GM19468 (cell line): ENCODE measurements at regions not wholly inside any gene's neighbourhood (a gene's known extent, or its start where the extent isn't known, plus 50 kb on each side); places are given as distances from the start of the nearest gene placed in this dataset.
"Not testable (repeated sequence)": the region's sequence is repeated elsewhere in the genome, so short reads cannot be mapped to it uniquely, and the experiment has no call there.

ENCODE experiments used
- ATAC-seq: cut with Tn5 transposase; IDR thresholded peaks from one replicate; pipeline ENCODE4 v1.9.1; 2021; ENCODE audit warnings: mild to moderate bottlenecking, moderate library complexity, moderate number of reproducible peaks; ENCODE audit not compliant: unreplicated experiment; ENCODE audit errors: extremely low read depth

DNA sequence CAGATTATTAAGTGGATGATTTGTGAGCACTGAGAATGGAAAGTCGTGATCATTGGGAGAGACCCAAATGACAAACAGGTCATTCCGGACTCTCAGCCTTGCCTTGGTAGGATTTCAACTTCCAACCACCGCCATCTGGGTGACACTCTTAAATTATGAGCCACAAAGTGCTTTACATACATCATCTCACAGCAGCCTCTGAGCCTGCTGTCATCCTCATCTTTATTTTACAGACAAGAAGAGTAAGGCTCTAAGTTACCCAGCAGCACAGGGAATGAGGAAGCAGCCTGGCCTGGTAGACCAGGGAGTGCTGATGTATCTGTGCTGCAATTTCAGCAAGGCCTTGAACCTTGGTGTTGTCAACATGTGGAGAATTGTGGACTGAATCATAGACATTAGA lies 105.8 kb upstream of the TRIM2 start:
- ATAC-seq, result no peak

DNA sequence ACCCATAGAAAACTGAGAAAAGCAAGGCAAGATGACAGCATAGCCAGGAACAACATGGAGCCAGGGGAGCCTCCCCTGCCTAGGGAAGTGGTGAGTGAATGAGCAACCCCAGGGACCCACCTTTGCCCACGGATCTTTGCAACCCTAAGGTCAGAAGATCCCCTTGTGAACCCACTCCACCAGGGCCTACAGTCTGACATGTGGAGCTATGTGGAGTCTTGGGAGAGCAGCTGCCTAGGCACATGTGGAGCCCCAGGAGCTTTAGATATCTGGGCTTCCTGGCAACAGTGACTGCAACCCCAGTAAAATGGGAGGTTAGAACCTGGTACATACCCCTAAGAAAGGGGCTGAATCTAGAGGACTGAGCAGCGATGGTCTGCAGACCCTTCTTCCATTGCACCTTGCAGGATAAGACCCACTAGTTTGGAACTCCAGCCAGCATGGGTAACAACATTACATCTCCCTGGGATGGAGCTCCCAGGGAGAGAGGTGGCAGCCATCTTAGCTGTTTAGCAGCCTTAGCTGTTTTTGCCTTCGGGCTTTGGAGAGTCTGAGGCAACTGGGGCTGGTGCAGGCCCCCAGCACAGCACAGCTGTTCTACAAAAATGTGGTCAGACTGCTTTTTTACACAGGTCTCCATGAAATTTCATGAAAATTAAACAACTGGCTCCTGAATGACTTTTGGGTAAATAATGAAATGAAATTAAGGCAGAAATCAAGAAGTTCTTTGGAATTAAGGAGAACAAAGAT lies 104.7 kb upstream of the TRIM2 start:
- no peak for ATAC-seq

DNA sequence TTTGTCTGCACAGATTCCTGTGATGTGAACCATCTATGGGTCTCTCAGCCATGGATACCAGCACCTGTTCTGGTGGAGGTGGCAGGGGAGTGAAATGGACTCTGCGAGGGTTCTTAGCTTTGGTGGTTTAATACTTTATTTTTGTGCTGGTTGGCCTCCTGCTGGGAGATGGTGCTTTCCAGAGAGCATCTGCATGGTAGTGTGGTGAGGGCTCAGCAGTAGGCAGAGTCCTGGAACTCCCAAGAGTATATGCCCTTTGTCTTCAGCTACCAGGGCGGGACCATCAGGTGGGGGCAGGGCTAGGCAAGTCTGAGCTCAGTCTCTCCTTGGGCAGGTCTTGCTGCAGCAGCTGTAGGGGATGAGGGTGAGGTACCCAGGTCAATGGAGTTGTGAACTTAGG lies 97.5 kb upstream of the TRIM2 start:
- not testable (repeated sequence) for ATAC-seq

DNA sequence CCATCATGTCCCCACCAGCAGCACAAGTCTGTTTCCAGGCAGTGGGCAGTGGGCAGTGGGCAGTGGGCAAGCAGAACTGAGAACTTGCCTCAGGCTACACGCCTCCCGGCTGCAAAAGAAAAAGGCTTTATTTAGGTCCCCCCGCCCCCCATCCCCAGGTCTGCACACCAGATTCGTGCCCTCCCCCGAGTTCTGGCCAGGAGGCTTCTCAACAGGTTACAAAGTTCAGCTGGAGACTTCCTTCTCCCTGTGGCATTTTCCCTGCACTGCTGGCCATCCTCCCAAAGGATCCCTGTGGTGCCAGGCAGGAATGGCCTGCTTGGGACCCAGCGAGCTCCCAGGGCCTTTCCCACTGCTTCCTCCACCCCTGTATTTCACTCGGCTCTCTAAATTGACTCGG lies 97.0 kb upstream of the TRIM2 start:
- ATAC-seq, result no peak

DNA sequence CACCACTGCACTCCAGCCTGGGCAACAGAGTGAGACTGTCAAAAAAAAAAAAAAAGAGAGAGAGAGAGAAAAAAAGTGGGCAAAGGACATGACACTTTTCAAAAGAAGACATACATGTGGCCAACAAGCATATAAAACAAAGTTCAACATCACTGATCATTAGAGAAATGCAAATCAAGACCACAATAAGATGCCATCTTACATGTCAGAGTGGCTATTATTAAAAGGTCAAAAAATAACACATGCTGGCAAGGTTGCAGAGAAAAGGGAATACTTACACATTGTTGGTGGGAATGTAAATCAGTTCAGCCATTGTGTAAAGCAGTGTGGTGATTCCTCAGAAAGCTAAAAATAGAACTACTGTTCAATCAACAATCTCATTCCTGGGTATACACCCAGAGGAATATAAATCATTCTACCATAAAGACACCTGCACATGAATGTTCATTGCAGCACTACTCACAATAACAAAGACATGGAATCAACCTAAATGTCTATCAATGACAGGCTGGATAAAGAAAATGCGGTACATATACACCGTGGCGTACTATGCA lies 94.9 kb upstream of the TRIM2 start:
- ATAC-seq, result no peak

DNA sequence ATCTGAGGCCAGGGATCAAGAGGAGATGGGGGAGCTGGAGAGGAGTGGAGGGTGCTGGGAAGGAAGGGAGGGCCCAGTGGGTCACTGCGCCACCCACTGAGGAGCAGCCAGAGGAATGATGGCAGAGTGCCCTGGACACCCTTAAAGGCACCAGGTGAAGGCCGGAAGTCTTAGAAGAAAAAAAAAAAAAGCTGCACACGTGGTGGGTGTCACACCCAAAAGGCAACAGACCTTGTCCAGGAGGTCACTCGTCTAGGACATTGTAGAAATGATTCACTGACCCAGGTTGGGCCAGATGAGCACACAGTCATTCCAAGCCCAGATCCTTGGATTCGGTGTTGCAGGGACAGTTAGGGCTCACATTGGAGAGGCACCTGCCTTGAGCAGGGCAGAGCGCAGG lies 93.5 kb upstream of the TRIM2 start:
- no peak for ATAC-seq

DNA sequence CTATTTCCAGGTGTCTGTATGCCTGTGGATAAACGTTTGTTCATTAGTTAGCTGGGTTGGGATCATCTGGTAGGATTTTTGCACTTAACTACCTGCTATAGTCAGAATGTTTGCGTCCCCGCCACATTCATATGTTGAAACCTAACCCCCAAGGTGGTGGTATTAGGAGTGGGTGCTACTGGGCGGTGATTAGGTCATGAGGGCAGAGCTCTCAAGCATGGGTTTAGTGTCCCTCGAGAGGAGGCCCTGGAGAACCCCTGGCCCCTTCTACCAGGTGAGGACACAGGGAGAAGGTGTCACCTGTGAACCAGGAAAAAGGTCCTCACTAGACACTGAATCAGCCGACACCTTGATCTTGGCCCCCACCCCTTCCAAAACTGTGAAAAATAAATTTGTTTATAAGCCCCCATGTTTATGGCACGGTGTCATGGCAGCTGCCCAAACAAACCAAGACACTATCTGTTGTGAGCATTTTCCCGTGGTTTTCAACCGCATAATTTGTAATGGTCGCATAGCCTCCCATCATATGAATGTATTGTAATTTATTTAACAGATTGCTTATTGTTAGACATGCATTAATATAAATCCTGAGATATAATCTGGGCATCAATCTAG lies 92.7 kb upstream of the TRIM2 start:
- ATAC-seq, result no peak

DNA sequence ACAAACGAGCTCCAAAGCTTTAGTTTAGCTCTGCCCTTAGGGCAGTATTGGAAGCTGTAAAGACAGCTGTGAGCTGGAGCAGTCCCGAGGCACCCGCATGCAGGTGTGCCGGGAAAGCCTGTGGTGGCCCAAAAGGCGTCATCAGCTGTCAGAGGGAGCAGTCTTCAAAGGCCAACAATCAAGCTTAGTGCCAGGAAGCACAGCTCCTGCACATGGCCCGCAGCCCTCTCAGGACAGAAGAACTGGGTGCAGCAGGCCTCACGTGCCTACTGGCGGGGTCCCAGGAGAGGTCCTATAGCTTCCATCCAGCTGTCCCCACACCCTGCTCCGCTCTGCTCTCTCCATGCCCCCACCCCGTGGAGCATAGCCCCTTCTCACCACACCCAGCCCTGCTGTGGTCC lies 92.2 kb upstream of the TRIM2 start:
- no peak for ATAC-seq

DNA sequence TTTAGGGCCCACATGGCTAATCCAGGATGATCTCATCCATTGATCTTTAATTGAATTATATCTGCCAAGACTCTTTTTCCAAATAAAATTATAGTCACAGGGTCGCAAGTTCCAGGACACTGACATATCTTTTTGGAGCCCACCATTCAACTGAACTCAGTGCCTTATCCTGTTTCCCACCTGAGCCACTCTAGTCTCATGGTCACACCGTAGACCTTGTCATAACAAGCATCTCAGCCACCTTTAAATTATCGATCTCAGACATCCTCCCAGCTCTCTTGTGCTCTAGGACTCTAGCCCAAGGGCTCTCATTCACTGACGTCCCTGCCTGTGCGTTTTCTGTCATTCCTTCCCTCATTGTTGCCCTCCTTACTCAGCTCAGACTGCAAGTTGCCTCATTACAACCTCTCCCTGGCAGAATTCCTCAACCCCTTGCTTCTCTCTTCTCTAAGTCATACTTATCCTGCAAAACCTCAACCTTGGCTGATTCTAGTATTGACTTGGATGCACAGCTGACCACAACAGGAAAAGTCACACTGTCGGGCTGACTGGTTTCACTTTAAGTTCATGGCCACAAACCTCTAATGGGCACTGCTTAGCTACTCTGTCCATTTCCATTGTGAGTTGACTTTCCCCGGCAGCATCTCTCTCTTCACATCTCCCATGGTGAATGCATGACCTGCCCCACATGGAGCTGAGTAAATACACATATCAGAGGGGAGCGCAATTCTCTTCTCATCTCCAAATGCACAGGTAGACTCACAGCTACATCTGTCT lies 91.0 kb upstream of the TRIM2 start:
- no peak for ATAC-seq

DNA sequence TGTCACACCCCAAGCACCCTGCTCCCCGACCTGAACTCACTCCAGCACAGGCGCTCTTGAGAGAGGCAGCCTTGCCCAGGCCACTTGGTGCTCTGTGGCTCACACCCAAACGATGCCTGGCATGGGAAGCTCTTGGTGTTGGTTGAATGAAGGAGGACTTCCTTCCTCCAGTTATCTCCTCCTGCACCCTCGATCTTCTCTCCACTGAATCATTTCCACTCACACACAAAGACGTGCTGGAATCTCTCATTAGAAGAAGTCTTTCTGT lies 90.5 kb upstream of the TRIM2 start:
- no peak for ATAC-seq

DNA sequence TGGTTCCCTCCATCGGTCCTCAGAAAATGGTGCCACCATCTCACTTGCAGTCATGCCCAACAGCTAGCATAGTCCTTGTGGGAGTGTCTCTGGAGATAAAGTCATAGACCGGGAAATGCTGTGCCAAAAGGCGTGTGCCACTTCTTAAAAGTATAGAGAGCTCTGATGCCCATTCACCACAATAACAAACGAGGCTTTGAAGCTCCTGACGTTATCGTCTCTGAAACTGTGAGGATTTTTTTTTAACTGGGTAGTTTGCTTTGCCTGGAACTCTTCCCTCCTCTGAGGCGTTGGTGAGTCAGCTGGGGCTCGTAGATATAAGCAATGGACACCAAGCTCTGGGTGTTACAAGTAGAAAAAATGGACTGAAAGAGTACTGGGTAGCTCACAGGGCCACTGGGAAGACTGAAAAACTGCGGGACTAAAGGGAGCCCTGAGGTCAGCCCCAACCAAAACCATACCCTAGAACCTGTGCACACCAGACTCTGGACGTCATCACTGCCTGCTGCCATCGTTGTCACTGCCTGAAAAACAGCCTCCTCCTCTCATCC lies 89.4 kb upstream of the TRIM2 start:
- no peak for ATAC-seq

DNA sequence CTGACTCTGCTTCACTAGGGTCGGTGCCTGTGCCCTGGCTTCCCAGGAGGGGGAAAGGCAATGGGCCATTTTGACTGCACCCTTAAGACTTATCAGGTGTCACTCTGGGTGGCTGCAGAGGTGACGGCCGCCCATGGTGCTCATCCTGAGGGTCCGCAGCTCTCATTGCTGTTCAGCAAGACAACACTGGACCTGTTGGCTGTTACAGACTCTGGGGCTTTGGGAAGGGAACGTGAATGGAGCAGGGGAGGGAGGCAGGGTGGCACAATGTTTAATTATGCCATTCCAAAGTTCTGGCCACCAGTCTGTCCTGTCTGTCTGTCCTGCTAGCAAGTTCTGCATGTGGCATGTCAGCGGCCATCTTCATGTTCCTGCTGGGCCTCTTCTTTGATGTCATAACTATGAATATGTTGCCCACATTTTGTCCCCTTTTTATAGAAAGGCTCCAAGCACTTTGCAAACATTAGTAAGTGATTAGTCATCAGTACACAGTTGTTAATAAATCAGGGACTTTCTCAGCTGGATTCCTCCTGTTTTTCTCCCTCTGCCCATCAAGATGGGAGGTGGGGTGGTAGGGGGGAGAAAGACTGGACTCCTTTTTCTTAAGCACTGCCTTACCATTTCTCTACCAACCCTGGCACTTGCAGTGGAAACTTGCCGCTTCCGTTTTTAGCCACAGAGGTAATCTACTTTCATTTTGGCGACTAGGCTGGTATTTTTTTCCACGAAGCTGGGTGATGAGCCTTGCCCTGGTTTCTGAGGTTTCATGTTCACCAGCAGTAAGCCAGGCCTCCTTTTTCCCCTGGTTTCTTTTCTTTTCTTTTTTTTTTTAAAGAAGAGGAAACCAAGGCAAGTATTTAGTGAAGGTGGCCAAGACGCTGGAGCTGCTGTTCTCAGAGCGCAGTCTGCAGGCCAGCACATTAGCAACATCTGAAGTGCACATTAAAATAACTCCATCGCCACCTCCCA lies 88.6 kb upstream of the TRIM2 start:
- ATAC-seq, result peak; percentile 76

DNA sequence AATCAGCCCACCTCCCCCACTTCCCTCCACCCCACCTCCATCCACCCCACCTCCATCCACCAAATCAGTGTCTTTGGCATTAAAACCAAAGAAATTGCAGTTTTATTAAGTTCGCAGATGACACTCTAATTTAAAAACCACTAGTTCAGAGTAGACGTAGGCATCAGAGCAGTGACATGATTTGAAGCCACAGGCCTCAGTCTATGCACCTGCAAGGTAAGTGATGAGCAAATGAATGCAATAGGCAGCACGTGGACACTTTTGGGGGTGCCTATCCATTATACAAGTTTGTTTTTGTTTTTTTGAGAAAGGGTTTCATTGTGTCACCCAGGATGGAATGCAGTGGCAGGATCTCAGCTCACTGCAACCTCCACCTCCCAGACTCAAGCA lies 88.0 kb upstream of the TRIM2 start:
- no peak for ATAC-seq

DNA sequence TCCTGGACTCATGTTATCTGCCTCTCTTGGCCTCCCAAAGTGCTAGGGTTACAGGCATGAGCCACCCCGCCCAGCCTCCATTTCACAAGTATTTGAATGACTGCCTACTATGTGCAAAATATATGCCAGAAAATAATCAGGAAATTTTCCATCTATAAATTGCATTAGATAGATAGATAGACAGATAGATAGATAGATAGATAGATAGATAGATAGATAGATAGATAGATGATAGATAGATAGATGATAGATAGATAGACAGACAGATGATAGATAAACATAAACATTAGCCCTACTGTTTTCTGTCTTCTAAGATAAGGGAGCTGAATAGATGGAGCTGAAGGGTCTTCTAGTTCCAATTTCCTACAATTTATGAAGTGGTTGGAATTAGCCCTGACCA lies 87.4 kb upstream of the TRIM2 start:
- no peak for ATAC-seq

DNA sequence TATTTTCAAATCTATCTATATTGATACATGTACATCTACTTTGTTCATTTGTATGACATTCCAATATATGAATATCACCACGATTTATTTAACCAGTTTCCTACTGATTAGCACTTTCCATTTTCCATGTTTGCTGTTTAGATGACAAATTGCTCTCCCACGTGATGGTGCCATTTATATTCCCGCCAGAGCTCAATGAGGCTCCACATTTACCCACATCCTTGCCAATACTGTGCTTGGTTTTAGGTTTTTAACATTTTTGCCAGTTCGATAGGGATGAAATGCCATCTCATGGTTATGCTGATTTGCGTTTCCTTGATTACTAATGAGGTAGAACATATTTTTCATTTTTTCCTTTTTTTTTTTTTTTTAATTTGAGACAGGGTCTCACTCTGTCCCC lies 86.7 kb upstream of the TRIM2 start:
- no peak for ATAC-seq

DNA sequence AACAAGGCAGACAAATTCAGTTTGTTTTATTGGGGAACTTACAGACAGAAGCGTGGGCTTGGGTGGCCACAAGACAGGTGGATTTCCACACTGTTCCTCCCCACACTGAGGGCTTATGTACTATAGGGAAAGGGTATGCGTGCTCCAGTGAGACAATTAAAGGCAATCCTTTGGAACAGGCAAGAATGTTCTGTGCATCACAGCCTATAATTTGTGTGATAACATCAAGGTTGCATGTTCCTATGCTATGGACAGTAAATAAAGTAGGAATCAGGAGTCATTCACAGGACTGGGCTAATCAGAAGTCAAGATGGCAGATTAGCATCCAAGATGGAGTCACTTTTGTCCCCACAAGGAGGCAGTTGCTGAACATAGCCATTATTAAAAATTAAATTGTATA lies 84.6 kb upstream of the TRIM2 start:
- ATAC-seq, result no peak

DNA sequence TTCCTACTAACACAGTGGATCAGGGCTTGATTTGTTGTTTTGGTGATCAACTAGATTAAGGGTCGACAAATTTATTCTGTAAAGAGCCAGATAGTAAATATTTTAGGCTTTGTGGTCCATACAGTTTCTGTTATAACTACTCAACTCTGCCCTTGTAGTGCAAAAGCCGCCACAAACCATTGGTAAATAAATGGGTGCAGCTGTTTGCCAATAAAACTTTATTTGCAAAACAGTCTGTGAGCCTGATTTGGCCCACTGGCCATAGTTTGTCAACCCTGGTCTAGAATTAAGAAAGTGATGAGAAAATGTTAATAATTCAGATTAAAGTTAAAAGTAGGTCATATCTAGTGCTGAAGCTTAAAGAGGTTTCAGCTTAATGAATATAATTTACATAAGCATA lies 84.0 kb upstream of the TRIM2 start:
- ATAC-seq, result no peak

DNA sequence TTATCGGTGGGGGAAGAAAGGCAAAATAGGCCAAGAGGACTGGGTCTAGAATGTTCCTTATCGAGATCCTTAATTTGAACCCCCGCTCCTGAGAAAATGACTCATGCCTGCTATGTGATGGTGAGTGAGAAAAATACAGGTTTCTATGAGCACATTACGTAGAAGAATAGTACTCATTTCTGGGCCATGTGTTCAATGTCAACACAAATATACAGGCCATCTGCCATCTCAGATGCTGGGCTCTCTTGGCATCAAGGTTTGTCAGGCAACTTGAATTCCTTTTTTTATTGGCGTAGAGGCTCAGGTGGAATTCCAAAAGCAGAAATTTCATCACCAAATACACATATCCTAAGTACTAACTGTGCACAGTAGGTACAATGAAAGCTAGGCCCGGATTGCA lies 81.4 kb upstream of the TRIM2 start:
- no peak for ATAC-seq

DNA sequence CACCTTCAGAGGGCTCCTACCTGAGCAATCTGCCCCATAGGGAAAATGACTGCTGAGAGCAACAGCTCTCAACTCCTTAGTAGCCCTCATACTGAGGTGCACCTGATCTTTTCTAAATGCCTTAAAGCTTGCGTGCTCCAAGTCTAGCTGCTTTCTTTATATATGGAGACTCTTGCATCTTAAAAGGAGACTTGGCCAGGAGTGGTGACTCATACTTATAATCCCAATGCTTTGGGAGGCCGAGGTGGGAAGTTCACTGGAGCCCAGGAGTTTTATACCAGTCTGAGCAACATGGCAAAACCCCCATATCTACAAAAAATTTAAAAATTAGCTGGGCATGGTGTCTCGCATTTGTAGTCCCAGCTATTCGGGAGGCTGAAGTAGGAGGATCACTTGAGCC lies 78.1 kb upstream of the TRIM2 start:
- ATAC-seq, result no peak
